IMR-90 (cell line): ENCODE measurements at regions not wholly inside any gene's neighbourhood (a gene's known extent, or its start where the extent isn't known, plus 50 kb on each side); places are given as distances from the start of the nearest gene placed in this dataset.

Experiments used
- ATAC-seq: fragments of 200-7000 bp; cut with Tn5 transposase; 2 replicates; pipeline ENCODE4 v1.9.1; 2020; ENCODE audit warnings: low read depth, mild to moderate bottlenecking, moderate library complexity
- BruUV-seq: library from RNA; stranded (reverse); fragments of 400-500 nt; replicated peaks from 2 replicates; lab custom pipeline; 2021; lab: Mats Ljungman, UMichigan
- CTCF ChIA-PET: fragments of 300-600 bp; formaldehyde crosslinking; extraction: SDS; loops from one replicate; lab custom pipeline; 2021; ENCODE audit warnings: antibody characterized with exemption; lab: Yijun Ruan, JAX
- POLR2A ChIA-PET: fragments of 300-600 bp; sonication (Branson Sonifier 250); formaldehyde crosslinking; loops from one replicate; lab custom pipeline; 2022; ENCODE audit warnings: antibody characterized with exemption; ENCODE audit not compliant: unreplicated experiment; lab: Charles Lee
- DNase-seq: peaks from one replicate; pipeline ENCODE4 v3.0.0; 2013
- H2AFZ ChIP-seq: replicated peaks from 2 replicates; pipeline ENCODE3; 2013; ENCODE audit warnings: low read length, mild to moderate bottlenecking; ENCODE audit not compliant: poor library complexity
- H2AK5ac ChIP-seq: 2 replicates; pipeline ENCODE4 v1.6.1; 2013; ENCODE audit warnings: low read depth, low read length, inconsistent platforms
- H2AK9ac ChIP-seq: replicated peaks from 2 replicates; pipeline ENCODE3; 2013; ENCODE audit warnings: mild to moderate bottlenecking, low read depth, low read length, moderate library complexity; ENCODE audit not compliant: poor library complexity
- H2BK120ac ChIP-seq: 2 replicates; pipeline ENCODE4 v1.6.1; 2013; ENCODE audit warnings: low read depth, low read length, inconsistent platforms
- H2BK15ac ChIP-seq: 3 replicates; pipeline ENCODE4 v1.6.1; 2013; ENCODE audit warnings: low read depth, low read length, inconsistent platforms
- H2BK20ac ChIP-seq: 2 replicates; pipeline ENCODE4 v1.6.1; 2013; ENCODE audit warnings: low read depth, mild to moderate bottlenecking, inconsistent platforms, low read length, moderate library complexity
- H2BK5ac ChIP-seq: 2 replicates; pipeline ENCODE4 v1.6.1; 2013; ENCODE audit warnings: mild to moderate bottlenecking, low read depth, low read length, inconsistent platforms; ENCODE audit not compliant: poor library complexity, severe bottlenecking
- H3K14ac ChIP-seq: replicated peaks from 2 replicates; pipeline ENCODE4 v1.6.1; 2013; ENCODE audit warnings: low read depth, low read length, inconsistent platforms
- H3K18ac ChIP-seq: 2 replicates; pipeline ENCODE4 v1.6.1; 2013; ENCODE audit warnings: low read depth, low read length, control low read depth
- H3K23ac ChIP-seq: 2 replicates; pipeline ENCODE4 v1.6.1; 2013; ENCODE audit warnings: low read depth, low read length, inconsistent platforms
- H3K27ac ChIP-seq: 2 replicates; pipeline ENCODE4 v1.5.1; 2013; ENCODE audit warnings: mild to moderate bottlenecking, control low read depth, low read length; ENCODE audit not compliant: insufficient read depth
- H3K27me3 ChIP-seq: 2 replicates; pipeline ENCODE4 v1.6.1; 2013; ENCODE audit warnings: low read length; ENCODE audit not compliant: control insufficient read depth, insufficient read depth
- H3K36me3 ChIP-seq: 2 replicates; pipeline ENCODE4 v1.6.1; 2013; ENCODE audit warnings: low read length, mixed read lengths; ENCODE audit not compliant: control insufficient read depth, insufficient read depth
- H3K4ac ChIP-seq: 2 replicates; pipeline ENCODE4 v1.6.1; 2013; ENCODE audit warnings: low read depth, low read length, inconsistent platforms
- H3K4me1 ChIP-seq: 2 replicates; pipeline ENCODE4 v1.6.1; 2013; ENCODE audit warnings: low read length, mixed read lengths; ENCODE audit not compliant: control insufficient read depth, insufficient read depth
- H3K4me2 ChIP-seq: 2 replicates; pipeline ENCODE4 v1.6.1; 2013; ENCODE audit warnings: low read depth, mild to moderate bottlenecking, control low read depth, low read length, moderate library complexity
- H3K4me3 ChIP-seq: 2 replicates; pipeline ENCODE4 v1.5.1; 2013; ENCODE audit warnings: low read depth, mild to moderate bottlenecking, control low read depth, low read length, moderate library complexity; ENCODE audit not compliant: insufficient read depth
- H3K56ac ChIP-seq: 2 replicates; pipeline ENCODE4 v1.6.1; 2013; ENCODE audit warnings: low read length, inconsistent platforms; ENCODE audit not compliant: insufficient read depth; ENCODE audit errors: extremely low read depth
- H3K79me1 ChIP-seq, 2 experiments: 2 replicates each; pipeline ENCODE4 v1.6.1; 2013; ENCODE audit warnings: low read length in 2 of 2, inconsistent platforms in 1 of 2, low read depth in 1 of 2
- H3K9ac ChIP-seq: 2 replicates; pipeline ENCODE4 v1.6.1; 2013; ENCODE audit warnings: low read depth, low read length, control low read depth
- H3K9me1 ChIP-seq: 2 replicates; pipeline ENCODE4 v1.6.1; 2013; ENCODE audit warnings: low read length, inconsistent platforms; ENCODE audit not compliant: insufficient read depth
- H3K9me3 ChIP-seq: 2 replicates; pipeline ENCODE4 v1.6.1; 2013; ENCODE audit warnings: low read length; ENCODE audit not compliant: control insufficient read depth, insufficient read depth
- H4K20me1 ChIP-seq: 2 replicates; pipeline ENCODE4 v1.6.1; 2013; ENCODE audit warnings: low read length, inconsistent platforms; ENCODE audit not compliant: insufficient read depth
- H4K5ac ChIP-seq: 2 replicates; pipeline ENCODE4 v1.6.1; 2013; ENCODE audit warnings: mild to moderate bottlenecking, low read depth, low read length, control low read depth
- H4K8ac ChIP-seq, 2 experiments: 2 replicates each; pipeline ENCODE4 v1.6.1; 2013; ENCODE audit warnings: low read depth in 2 of 2, low read length in 2 of 2, control low read depth in 1 of 2, inconsistent platforms in 1 of 2
- H4K91ac ChIP-seq: 2 replicates; pipeline ENCODE4 v1.6.1; 2013; ENCODE audit warnings: low read depth, low read length, inconsistent platforms; ENCODE audit not compliant: insufficient read depth
- CEBPB ChIP-seq: IDR thresholded peaks from 2 replicates; pipeline ENCODE4 v1.6.1; 2012; ENCODE audit warnings: low read depth, low read length, improper control_type of control experiment
- CHD1 ChIP-seq: IDR thresholded peaks from 2 replicates; pipeline ENCODE4 v1.6.1; 2012; ENCODE audit warnings: low read depth, low read length, improper control_type of control experiment
- MXI1 ChIP-seq: IDR thresholded peaks from 2 replicates; pipeline ENCODE4 v1.6.1; 2012; ENCODE audit warnings: low read depth, mild to moderate bottlenecking, low read length, moderate library complexity, borderline replicate concordance
- RCOR1 ChIP-seq: IDR thresholded peaks from 2 replicates; pipeline ENCODE4 v1.6.1; 2012; ENCODE audit warnings: mild to moderate bottlenecking, low read length, improper control_type of control experiment; ENCODE audit not compliant: insufficient replicate concordance
- RFX5 ChIP-seq: IDR thresholded peaks from 2 replicates; pipeline ENCODE4 v1.8.0; 2012; ENCODE audit warnings: low read depth, mild to moderate bottlenecking, low read length, moderate library complexity
- WGBS, 2 experiments: methylation state at CpG; one replicate each; pipeline versions ENCODE4 v1.1.5 to v1.1.7; 2013; ENCODE audit warnings: missing lambda C conversion rate in 2 of 2; ENCODE audit not compliant: insufficient read length in 1 of 2; ENCODE audit errors: extremely low coverage in 2 of 2; 5-methylcytosine and 5-hydroxymethylcytosine counted together
- dilution Hi-C: fragments of 300-500 bp; cut with HindIII; formaldehyde crosslinking; loops from one replicate; pipeline ENCODE4 v1.14.3; 2018; ENCODE audit warnings: low sequenced_read_pairs; ENCODE audit not compliant: unreplicated experiment
- in situ Hi-C: fragments of 300-500 bp; cut with MboI; formaldehyde crosslinking; loops from 3 replicates; pipeline ENCODE4 v1.14.3; 2019; ENCODE audit warnings: low sequenced_read_pairs, inconsistent platforms, mixed read lengths
- intact Hi-C: fragments of 100-400 bp; cut with micrococcal nuclease; formaldehyde crosslinking; loops from 2 replicates; pipeline ENCODE4 v1.10.0; 2022
- TF ChIP-seq, protein P1 (sequence below): fragments of 150-350 bp; IDR thresholded peaks from 2 replicates; pipeline ENCODE4 v1.6.1; 2017; ENCODE audit warnings: mild to moderate bottlenecking, antibody characterized with exemption, low read length, low read depth

DNA sequence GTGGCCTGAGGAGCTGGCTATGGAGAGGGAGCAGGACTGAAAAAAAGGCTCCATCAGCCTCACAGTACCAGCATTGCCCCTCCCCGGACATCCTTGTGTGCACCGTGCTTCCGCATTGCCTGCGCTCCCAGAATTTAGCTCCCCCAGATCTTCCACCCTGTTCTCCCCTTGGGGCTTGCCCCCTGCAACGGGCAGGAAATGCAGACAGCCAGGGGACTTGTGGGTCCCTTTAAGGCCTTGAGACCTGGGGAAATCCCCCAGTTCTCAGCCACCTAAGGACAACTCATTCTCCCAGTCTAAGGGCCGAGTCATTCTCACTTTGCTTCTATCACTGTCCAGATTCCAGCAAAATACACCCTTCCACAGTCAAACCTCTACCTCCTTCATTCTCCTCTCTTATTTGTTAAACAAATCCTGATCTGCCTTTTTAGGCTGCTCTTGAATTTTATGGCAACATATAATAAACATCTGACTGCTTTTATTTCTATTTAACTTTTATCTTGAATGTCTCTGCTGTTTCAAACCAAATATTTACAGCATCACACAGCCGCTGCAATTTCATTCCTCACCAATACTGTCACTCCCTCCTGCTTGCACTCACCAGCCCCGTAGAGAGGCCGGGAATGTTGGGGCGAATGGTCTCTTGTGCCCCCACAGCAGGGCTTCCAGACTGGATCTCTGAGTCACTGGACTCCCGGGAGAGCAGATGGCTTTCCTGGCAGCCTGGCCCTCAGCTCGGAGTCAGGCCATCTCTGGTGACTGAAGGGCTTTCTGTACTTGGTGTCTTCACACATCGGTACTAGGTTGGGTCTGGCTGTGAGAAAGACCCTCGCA is 221.9 kb downstream of the TSHZ3 start (continued):
- TF ChIP-seq CHD1 = no peak
- peak; percentile 77 for TF ChIP-seq CEBPB
- TF ChIP-seq RFX5 = no peak

DNA sequence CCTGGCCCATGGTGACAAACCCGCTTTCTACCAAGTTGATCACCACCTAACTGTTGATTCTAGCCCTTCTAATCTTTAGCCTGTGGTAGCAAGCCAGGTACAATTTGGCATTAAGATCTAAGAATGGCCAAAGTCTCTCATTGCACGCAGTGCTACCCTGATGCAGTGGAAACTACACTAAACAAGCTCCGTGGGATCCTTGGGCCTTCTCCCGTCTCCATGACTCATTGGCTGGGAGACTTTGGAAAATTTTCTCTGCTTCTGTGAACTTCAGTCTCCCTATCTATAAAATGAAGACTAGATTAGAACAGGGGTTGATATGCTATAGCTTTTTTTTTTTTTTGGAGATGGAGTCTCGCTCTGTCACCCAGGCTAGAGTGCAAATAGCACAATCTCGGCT is 223.0 kb downstream of the TSHZ3 start:
- BruUV-seq = no TSS peak
- ATAC-seq = no peak

More for the DNA sequence above, 223.0 kb downstream of the TSHZ3 start:
- Histone ChIP-seq H3K4ac (peak overlapping the region; percentile 27), H2BK120ac (peak overlapping the region; percentile 63; the same call in 1 of the 2 replicates), H3K4me2 (no peak overlapping the region), H3K14ac (no peak overlapping the region; the same call in 1 of the 2 replicates), H3K56ac (no peak overlapping the region), H3K4me3 (no peak overlapping the region), H3K27ac (peak overlapping the region; percentile 29; the same call in 1 of the 2 replicates), H4K20me1 (peaks cover 3% of the 10 kb centered on the region), H3K79me1 (no peaks in the 10 kb centered on the region; a peak in 1 of 4 replicates), H2AK5ac (peak overlapping the region; percentile 80), H3K9ac (no peak overlapping the region), H3K27me3 (no peaks in the 10 kb centered on the region), H3K36me3 (no peaks in the 10 kb centered on the region), H2BK5ac (peak overlapping the region; percentile 95), H2BK20ac (peak overlapping the region; percentile 57; the same call in 1 of the 2 replicates), H3K9me1 (peaks cover 9% of the 10 kb centered on the region), H3K18ac (peak overlapping the region; percentile 87), H4K5ac (peak overlapping the region; percentile 75; the same call in 1 of the 2 replicates), H2AK9ac (no peak overlapping the region), H2BK15ac (peak overlapping the region; percentile 83; the same call in 1 of the 3 replicates), H4K8ac (peak overlapping the region; percentile 82 to 83), H3K4me1 (peaks cover 12% of the 10 kb centered on the region), H2AFZ (no peak overlapping the region), H3K23ac (no peak overlapping the region), H4K91ac (peak overlapping the region; percentile 5), H3K9me3 (no peaks in the 10 kb centered on the region)
- in situ Hi-C loops = loop anchor here (5.0 kb wide), 1 partner anchor 86 kb away; no protein-coding TSS in a partner anchor
- intact Hi-C loops = loop anchor here (2.0 to 5.0 kb wide), 3 partner anchors 136 to 223 kb away; partner anchors contain the start of gene TSHZ3
- CTCF ChIA-PET = no interaction called here
- POLR2A ChIA-PET = interaction anchor here (0.6 kb wide), 2 partner anchors 74 to 221 kb away, joined by 4 to 6 read pairs; no protein-coding TSS in a partner anchor
- 100% methylated on average over 1 of the region's 6 CpGs; no CpG with 5 or more reads in 1 of the 2 experiments for WGBS, 2 experiments
- TF ChIP-seq MXI1 = no peak
- TF ChIP-seq, protein P1, sequence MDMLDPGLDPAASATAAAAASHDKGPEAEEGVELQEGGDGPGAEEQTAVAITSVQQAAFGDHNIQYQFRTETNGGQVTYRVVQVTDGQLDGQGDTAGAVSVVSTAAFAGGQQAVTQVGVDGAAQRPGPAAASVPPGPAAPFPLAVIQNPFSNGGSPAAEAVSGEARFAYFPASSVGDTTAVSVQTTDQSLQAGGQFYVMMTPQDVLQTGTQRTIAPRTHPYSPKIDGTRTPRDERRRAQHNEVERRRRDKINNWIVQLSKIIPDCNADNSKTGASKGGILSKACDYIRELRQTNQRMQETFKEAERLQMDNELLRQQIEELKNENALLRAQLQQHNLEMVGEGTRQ = no peak
- TF ChIP-seq CHD1 = no peak
- no peak for TF ChIP-seq RCOR1
- no peak for DNase-seq
- dilution Hi-C loops = no loop called here
